ENCODE measurements at regions not wholly inside any gene's neighbourhood (a gene's known extent, or its start where the extent isn't known, plus 50 kb on each side); places are given as distances from the start of the nearest gene placed in this dataset.

DNA sequence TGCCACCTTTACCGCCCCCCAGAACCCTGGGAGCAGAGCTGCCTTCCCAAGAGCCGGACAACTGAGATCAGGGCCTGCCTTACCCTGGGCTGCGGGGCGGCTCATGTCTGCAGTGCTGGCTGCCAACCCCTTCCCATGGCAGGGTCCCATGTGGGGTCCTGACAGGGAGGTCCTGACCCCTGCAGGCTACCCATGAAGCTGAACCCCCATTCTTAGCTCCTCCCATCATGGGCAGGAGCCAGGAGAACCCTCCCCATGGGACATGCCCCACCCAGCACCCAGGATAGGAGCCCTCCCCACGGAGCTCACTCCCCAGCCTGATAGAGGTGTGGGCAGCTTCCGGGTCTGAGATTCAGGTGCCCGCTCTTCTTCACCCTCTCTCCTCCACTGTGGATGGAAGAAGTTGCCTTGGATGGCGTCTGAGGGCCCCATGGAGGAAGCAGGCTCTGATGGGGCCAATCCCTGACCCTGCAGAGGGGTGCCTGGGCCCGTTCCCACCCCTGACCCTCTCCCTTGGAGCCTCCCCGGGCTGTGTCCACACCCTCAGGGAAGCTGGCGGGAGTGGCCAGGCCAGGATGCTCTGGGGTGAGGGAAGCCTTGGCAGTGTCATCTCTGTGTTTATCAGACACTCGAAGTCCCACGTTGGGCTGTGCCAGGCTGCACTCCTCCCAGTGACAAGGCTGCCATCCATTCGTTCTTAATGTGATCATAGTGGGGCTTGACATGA lies 1508.2 kb downstream of the BRD1 start:
- no peaks in the 10 kb centered on the region for H3K9me3 ChIP-seq (ENCODE audit: control insufficient read depth in 1 of 2, low read length in 2 of 2)
- no peak overlapping the region for H3K4me3 ChIP-seq (ENCODE audit: low read depth in 1 of 2, low read length in 2 of 2)
- no peaks in the 10 kb centered on the region for H3K36me3 ChIP-seq (ENCODE audit: control insufficient read depth in 1 of 2, insufficient read depth in 2 of 2, low read length in 2 of 2)
- no peaks in the 10 kb centered on the region for H3K27me3 ChIP-seq (ENCODE audit: control insufficient read depth in 1 of 2, insufficient read depth in 2 of 2, low read length in 2 of 2)
- no peaks in the 10 kb centered on the region for H3K4me1 ChIP-seq (ENCODE audit: control insufficient read depth in 1 of 2, insufficient read depth in 2 of 2, low read length in 2 of 2)
- no peak overlapping the region for H3K9ac ChIP-seq (ENCODE audit: low read depth in 1 of 2, low read length in 2 of 2)
- H3K27ac ChIP-seq (ENCODE audit: low read depth, low read length) = no peak overlapping the region

DNA sequence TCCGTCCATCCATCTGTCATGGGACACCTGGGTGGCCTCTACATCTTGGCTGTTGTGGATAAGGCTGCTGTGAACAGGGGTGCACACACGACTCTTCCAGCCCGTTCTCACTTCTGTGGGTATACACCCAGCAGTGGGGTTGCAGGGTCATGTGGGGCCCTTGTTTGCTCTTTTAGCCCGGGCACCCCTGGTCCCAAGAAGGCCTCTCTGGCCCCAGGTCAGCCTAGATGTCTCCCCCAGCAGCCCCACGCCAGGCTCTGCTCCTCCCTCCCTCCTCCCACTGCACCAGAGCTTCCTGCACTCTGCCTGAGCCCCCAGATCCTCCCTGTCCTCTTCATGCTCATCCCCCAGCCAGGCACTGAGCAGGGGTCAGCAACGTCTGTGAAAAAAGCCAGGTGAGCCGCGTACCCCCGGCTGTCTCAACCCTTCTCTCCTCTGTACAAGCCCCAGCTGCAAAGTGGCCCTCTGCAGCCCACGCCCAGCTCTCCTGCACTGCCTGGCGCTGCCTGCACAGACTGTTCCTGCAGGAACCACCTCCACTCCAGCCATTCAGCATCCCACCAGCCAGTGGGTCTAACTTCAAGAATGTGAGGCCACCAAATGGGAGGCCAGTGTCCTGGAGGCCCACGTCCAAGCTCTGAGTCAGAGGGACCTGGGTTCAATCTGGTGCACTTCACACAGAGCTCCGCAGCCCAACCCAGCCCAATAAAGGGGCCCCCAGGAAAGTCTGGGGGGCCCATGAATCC lies 1508.9 kb downstream of the BRD1 start:
- Histone ChIP-seq H3K36me3 (ENCODE audit: control insufficient read depth in 1 of 2, insufficient read depth in 2 of 2, low read length in 2 of 2) (no peaks in the 10 kb centered on the region), H3K9ac (ENCODE audit: low read depth in 1 of 2, low read length in 2 of 2) (no peak overlapping the region), H3K4me3 (ENCODE audit: low read depth in 1 of 2, low read length in 2 of 2) (no peak overlapping the region), H3K27me3 (ENCODE audit: control insufficient read depth in 1 of 2, insufficient read depth in 2 of 2, low read length in 2 of 2) (no peaks in the 10 kb centered on the region), H3K9me3 (ENCODE audit: control insufficient read depth in 1 of 2, low read length in 2 of 2) (no peaks in the 10 kb centered on the region), H3K27ac (ENCODE audit: low read depth, low read length) (no peak overlapping the region), H3K4me1 (ENCODE audit: control insufficient read depth in 1 of 2, insufficient read depth in 2 of 2, low read length in 2 of 2) (no peaks in the 10 kb centered on the region)

DNA sequence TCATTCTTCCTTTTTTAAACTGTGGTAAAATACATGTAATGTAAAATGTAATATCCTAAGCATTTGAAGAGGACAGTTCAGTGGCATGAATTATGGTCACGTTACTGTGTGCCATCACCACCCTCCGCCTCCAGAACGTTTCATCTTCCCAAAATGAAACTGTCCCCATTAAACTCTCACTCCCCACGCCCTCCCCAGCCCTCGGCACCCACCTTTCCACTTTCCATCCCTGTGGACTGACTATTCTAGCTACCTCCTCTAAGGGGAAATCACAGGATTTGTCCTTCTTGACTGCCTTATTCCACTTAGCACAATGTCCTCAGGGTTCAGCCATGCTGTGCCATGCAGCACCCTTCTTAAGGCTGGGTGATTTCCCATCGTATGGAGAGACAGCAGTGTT lies 1509.5 kb downstream of the BRD1 start:
- Histone ChIP-seq H3K9me3 (ENCODE audit: control insufficient read depth in 1 of 2, low read length in 2 of 2) (no peaks in the 10 kb centered on the region), H3K36me3 (ENCODE audit: control insufficient read depth in 1 of 2, insufficient read depth in 2 of 2, low read length in 2 of 2) (no peaks in the 10 kb centered on the region), H3K27ac (ENCODE audit: low read depth, low read length) (no peak overlapping the region), H3K27me3 (ENCODE audit: control insufficient read depth in 1 of 2, insufficient read depth in 2 of 2, low read length in 2 of 2) (no peaks in the 10 kb centered on the region), H3K4me3 (ENCODE audit: low read depth in 1 of 2, low read length in 2 of 2) (no peak overlapping the region), H3K4me1 (ENCODE audit: control insufficient read depth in 1 of 2, insufficient read depth in 2 of 2, low read length in 2 of 2) (no peaks in the 10 kb centered on the region), H3K9ac (ENCODE audit: low read depth in 1 of 2, low read length in 2 of 2) (no peak overlapping the region)

GRCh38 chr22:48316257-48317250 lies 1511.1 kb downstream of the BRD1 start:
- Histone ChIP-seq H3K9ac (ENCODE audit: low read depth in 1 of 2, low read length in 2 of 2) (no peak overlapping the region), H3K27me3 (ENCODE audit: control insufficient read depth in 1 of 2, insufficient read depth in 2 of 2, low read length in 2 of 2) (no peaks in the 10 kb centered on the region), H3K27ac (ENCODE audit: low read depth, low read length) (no peak overlapping the region), H3K36me3 (ENCODE audit: control insufficient read depth in 1 of 2, insufficient read depth in 2 of 2, low read length in 2 of 2) (no peaks in the 10 kb centered on the region), H3K9me3 (ENCODE audit: control insufficient read depth in 1 of 2, low read length in 2 of 2) (no peaks in the 10 kb centered on the region), H3K4me3 (ENCODE audit: low read depth in 1 of 2, low read length in 2 of 2) (no peak overlapping the region), H3K4me1 (ENCODE audit: control insufficient read depth in 1 of 2, insufficient read depth in 2 of 2, low read length in 2 of 2) (no peaks in the 10 kb centered on the region)

DNA sequence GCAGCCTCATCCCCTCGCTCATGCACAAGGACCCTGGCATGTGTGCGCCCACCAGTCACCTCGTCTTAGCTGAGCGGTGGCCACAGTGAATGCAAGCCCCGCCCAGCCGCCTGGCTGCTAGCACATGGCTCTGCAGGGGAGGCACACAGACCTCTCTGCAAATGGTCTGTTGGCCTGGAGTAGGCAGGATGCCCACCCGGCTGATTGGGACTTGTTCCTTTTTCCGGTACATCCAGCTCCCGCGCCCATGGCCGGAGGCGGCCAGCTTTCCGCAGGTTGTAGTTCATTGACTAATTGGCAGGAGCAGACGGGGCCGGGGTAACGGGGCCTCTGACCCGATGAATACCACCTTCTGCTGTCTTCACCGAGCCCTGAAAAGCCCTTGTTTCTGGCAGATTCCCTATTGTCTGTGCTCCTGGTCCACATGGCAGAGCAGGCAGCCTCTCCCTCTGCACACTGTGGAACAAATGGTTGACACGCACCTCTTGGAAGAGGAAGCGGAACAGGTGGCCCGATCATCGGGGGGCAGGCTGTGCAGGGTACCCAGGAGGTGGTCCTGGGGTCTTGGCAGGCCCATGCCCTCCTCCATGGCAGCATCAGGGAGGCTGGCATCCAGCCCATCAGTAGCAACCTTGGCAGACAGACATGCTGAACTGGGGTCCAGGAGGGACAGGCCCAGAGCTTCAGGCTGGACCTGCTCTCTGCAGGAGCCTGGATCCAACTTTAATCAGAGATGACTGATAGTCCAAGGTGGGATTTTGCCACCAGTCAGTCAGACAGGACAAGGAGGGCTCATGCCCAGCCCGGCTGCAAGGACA lies 1512.0 kb downstream of the BRD1 start:
- H3K4me3 ChIP-seq (ENCODE audit: low read depth in 1 of 2, low read length in 2 of 2) = no peak overlapping the region
- no peak overlapping the region for H3K27ac ChIP-seq (ENCODE audit: low read depth, low read length)
- no peaks in the 10 kb centered on the region for H3K27me3 ChIP-seq (ENCODE audit: control insufficient read depth in 1 of 2, insufficient read depth in 2 of 2, low read length in 2 of 2)
- H3K9me3 ChIP-seq (ENCODE audit: control insufficient read depth in 1 of 2, low read length in 2 of 2) = no peaks in the 10 kb centered on the region
- H3K9ac ChIP-seq (ENCODE audit: low read depth in 1 of 2, low read length in 2 of 2) = no peak overlapping the region
- no peaks in the 10 kb centered on the region for H3K4me1 ChIP-seq (ENCODE audit: control insufficient read depth in 1 of 2, insufficient read depth in 2 of 2, low read length in 2 of 2)
- no peaks in the 10 kb centered on the region for H3K36me3 ChIP-seq (ENCODE audit: control insufficient read depth in 1 of 2, insufficient read depth in 2 of 2, low read length in 2 of 2)

- no peaks in the 10 kb centered on the region for H3K9me3 ChIP-seq (ENCODE audit: control insufficient read depth in 1 of 2, low read length in 2 of 2)
- no peaks in the 10 kb centered on the region for H3K27me3 ChIP-seq (ENCODE audit: control insufficient read depth in 1 of 2, insufficient read depth in 2 of 2, low read length in 2 of 2)
- H3K4me1 ChIP-seq (ENCODE audit: control insufficient read depth in 1 of 2, insufficient read depth in 2 of 2, low read length in 2 of 2) = no peaks in the 10 kb centered on the region
- H3K36me3 ChIP-seq (ENCODE audit: control insufficient read depth in 1 of 2, insufficient read depth in 2 of 2, low read length in 2 of 2) = no peaks in the 10 kb centered on the region
- no peak overlapping the region for H3K4me3 ChIP-seq (ENCODE audit: low read depth in 1 of 2, low read length in 2 of 2)
- H3K9ac ChIP-seq (ENCODE audit: low read depth in 1 of 2, low read length in 2 of 2) = no peak overlapping the region
- H3K27ac ChIP-seq (ENCODE audit: low read depth, low read length) = no peak overlapping the region
These were observed 1513.6 kb downstream of the BRD1 start for GRCh38 chr22:48314073-48314472.

DNA sequence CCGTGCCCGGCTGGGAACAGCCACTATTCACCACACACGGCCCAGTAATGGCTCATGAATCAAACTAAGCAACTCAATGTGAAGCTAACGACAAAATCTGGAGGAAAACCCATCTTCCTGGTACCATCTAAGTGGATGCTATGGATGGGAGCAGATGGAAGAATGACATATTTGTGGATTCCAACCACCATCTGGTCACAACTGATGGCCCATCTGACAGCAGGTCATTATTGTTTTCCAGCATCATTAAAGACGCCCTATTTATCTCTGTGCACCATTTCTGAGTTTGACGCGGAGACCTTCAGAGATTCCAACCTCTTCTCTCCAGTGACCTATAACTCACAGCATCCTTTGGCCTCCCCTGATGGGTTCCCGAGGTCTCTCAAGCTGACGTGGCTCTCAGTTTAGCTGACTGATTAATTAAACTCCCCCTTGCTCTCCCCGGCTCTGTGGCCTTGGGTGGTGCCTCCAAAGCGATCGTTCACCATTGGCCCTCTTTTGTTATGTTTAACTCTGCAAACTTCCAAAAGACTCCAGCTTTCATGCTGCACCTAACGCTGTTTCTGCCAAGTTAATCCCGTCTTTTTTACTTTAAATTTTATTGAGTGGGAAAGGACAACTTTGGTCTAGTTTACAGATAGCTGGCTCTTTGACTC lies 1514.4 kb downstream of the BRD1 start:
- Histone ChIP-seq H3K9me3 (ENCODE audit: control insufficient read depth in 1 of 2, low read length in 2 of 2) (no peaks in the 10 kb centered on the region), H3K4me1 (ENCODE audit: control insufficient read depth in 1 of 2, insufficient read depth in 2 of 2, low read length in 2 of 2) (no peaks in the 10 kb centered on the region), H3K27me3 (ENCODE audit: control insufficient read depth in 1 of 2, insufficient read depth in 2 of 2, low read length in 2 of 2) (no peaks in the 10 kb centered on the region), H3K36me3 (ENCODE audit: control insufficient read depth in 1 of 2, insufficient read depth in 2 of 2, low read length in 2 of 2) (no peaks in the 10 kb centered on the region), H3K27ac (ENCODE audit: low read depth, low read length) (no peak overlapping the region), H3K4me3 (ENCODE audit: low read depth in 1 of 2, low read length in 2 of 2) (no peak overlapping the region), H3K9ac (ENCODE audit: low read depth in 1 of 2, low read length in 2 of 2) (no peak overlapping the region)

- H3K4me1 ChIP-seq (ENCODE audit: control insufficient read depth in 1 of 2, insufficient read depth in 2 of 2, low read length in 2 of 2) = no peaks in the 10 kb centered on the region
- H3K9me3 ChIP-seq (ENCODE audit: control insufficient read depth in 1 of 2, low read length in 2 of 2) = no peaks in the 10 kb centered on the region
- H3K36me3 ChIP-seq (ENCODE audit: control insufficient read depth in 1 of 2, insufficient read depth in 2 of 2, low read length in 2 of 2) = no peaks in the 10 kb centered on the region
- H3K27ac ChIP-seq (ENCODE audit: low read depth, low read length) = no peak overlapping the region
- no peak overlapping the region for H3K9ac ChIP-seq (ENCODE audit: low read depth in 1 of 2, low read length in 2 of 2)
- no peaks in the 10 kb centered on the region for H3K27me3 ChIP-seq (ENCODE audit: control insufficient read depth in 1 of 2, insufficient read depth in 2 of 2, low read length in 2 of 2)
- no peak overlapping the region for H3K4me3 ChIP-seq (ENCODE audit: low read depth in 1 of 2, low read length in 2 of 2)
These were observed 1516.9 kb downstream of the BRD1 start for GRCh38 chr22:48310740-48311139.

- no peaks in the 10 kb centered on the region for H3K4me1 ChIP-seq (ENCODE audit: control insufficient read depth in 1 of 2, insufficient read depth in 2 of 2, low read length in 2 of 2)
- no peaks in the 10 kb centered on the region for H3K9me3 ChIP-seq (ENCODE audit: control insufficient read depth in 1 of 2, low read length in 2 of 2)
- no peak overlapping the region for H3K9ac ChIP-seq (ENCODE audit: low read depth in 1 of 2, low read length in 2 of 2)
- H3K27me3 ChIP-seq (ENCODE audit: control insufficient read depth in 1 of 2, insufficient read depth in 2 of 2, low read length in 2 of 2) = no peaks in the 10 kb centered on the region
- no peak overlapping the region for H3K27ac ChIP-seq (ENCODE audit: low read depth, low read length)
- no peaks in the 10 kb centered on the region for H3K36me3 ChIP-seq (ENCODE audit: control insufficient read depth in 1 of 2, insufficient read depth in 2 of 2, low read length in 2 of 2)
- no peak overlapping the region for H3K4me3 ChIP-seq (ENCODE audit: low read depth in 1 of 2, low read length in 2 of 2)
These were observed 1517.4 kb downstream of the BRD1 start for GRCh38 chr22:48310289-48310688.

Data from duodenal mucosa (tissue), 2 donors.